ENCODE measurements at regions not wholly inside any gene's neighbourhood (a gene's known extent, or its start where the extent isn't known, plus 50 kb on each side); places are given as distances from the start of the nearest gene placed in this dataset.

- DNase-seq (ENCODE audit: low read depth, low spot score), result no peak
Observed at GRCh38 chr18:76771192-76771799, 51.1 kb upstream of the ZNF236 start.

- DNase-seq (ENCODE audit: low read depth, low spot score), result no peak
Observed at GRCh38 chr18:76767954-76768353, 54.4 kb upstream of the ZNF236 start.

- DNase-seq (ENCODE audit: low read depth, low spot score), result no peak
Observed at GRCh38 chr18:76766429-76766828, 55.9 kb upstream of the ZNF236 start.

GRCh38 chr18:76765649-76766048 lies 56.7 kb upstream of the ZNF236 start:
- no peak for DNase-seq (ENCODE audit: low read depth, low spot score)

- no peak for DNase-seq (ENCODE audit: low read depth, low spot score)
Observed at GRCh38 chr18:76764291-76764901, 58.0 kb upstream of the ZNF236 start.

GRCh38 chr18:76759056-76759455 lies 63.3 kb upstream of the ZNF236 start:
- no peak for DNase-seq (ENCODE audit: low read depth, low spot score)

- DNase-seq (ENCODE audit: low read depth, low spot score), result no peak
Observed at GRCh38 chr18:76757925-76758324, 64.4 kb upstream of the ZNF236 start.

GRCh38 chr18:76757335-76757734 lies 65.0 kb upstream of the ZNF236 start:
- no peak for DNase-seq (ENCODE audit: low read depth, low spot score)

- no peak for DNase-seq (ENCODE audit: low read depth, low spot score)
Observed at GRCh38 chr18:76756531-76757253, 65.7 kb upstream of the ZNF236 start.

GRCh38 chr18:76754351-76754750 lies 68.0 kb upstream of the ZNF236 start:
- no peak for DNase-seq (ENCODE audit: low read depth, low spot score)

GRCh38 chr18:76752400-76752799 lies 70.0 kb upstream of the ZNF236 start:
- DNase-seq (ENCODE audit: low read depth, low spot score), result no peak

- no peak for DNase-seq (ENCODE audit: low read depth, low spot score)
Observed at GRCh38 chr18:76750917-76751890, 71.2 kb upstream of the ZNF236 start.

GRCh38 chr18:76750269-76750668 lies 72.1 kb upstream of the ZNF236 start:
- no peak for DNase-seq (ENCODE audit: low read depth, low spot score)

GRCh38 chr18:76747676-76748075 lies 74.7 kb upstream of the ZNF236 start:
- no peak for DNase-seq (ENCODE audit: low read depth, low spot score)

- DNase-seq (ENCODE audit: low read depth, low spot score), result no peak
Observed at GRCh38 chr18:76741346-76741745, 81.0 kb upstream of the ZNF236 start.

- DNase-seq (ENCODE audit: low read depth, low spot score), result no peak
Observed at GRCh38 chr18:76736309-76736708, 86.0 kb upstream of the ZNF236 start.

GRCh38 chr18:76730901-76731300 lies 91.5 kb upstream of the ZNF236 start:
- no peak for DNase-seq (ENCODE audit: low read depth, low spot score)

- DNase-seq (ENCODE audit: low read depth, low spot score), result no peak
Observed at GRCh38 chr18:76727589-76727988, 94.8 kb upstream of the ZNF236 start.

GRCh38 chr18:76725445-76725844 lies 96.9 kb upstream of the ZNF236 start:
- no peak for DNase-seq (ENCODE audit: low read depth, low spot score)

- DNase-seq (ENCODE audit: low read depth, low spot score), result no peak
Observed at GRCh38 chr18:76722224-76723061, 99.9 kb upstream of the ZNF236 start.
